ENCODE measurements at regions not wholly inside any gene's neighbourhood (a gene's known extent, or its start where the extent isn't known, plus 50 kb on each side); places are given as distances from the start of the nearest gene placed in this dataset.

DNA sequence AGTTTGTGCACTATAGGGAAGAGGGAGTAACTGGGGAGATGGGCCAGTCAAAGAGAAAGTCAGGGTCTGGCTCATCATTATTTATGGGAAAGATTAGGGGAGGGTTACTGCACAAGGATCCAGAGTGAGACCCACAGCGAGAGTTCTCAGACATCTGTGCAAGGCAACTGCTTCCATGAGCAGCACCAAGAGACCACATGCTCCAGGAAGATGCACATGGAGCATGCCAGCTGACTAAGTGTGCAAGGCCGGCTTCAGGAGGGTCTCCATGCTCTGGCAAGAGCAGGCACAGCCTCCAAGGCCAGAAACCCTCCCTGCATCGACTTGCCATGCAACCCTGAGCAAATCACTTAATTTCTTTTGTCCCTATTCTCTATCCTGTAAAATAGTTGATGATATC is 616.9 kb downstream of the CSNK1G3 start:
- TF ChIP-seq, protein P1, sequence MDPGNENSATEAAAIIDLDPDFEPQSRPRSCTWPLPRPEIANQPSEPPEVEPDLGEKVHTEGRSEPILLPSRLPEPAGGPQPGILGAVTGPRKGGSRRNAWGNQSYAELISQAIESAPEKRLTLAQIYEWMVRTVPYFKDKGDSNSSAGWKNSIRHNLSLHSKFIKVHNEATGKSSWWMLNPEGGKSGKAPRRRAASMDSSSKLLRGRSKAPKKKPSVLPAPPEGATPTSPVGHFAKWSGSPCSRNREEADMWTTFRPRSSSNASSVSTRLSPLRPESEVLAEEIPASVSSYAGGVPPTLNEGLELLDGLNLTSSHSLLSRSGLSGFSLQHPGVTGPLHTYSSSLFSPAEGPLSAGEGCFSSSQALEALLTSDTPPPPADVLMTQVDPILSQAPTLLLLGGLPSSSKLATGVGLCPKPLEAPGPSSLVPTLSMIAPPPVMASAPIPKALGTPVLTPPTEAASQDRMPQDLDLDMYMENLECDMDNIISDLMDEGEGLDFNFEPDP (CRISPR knock-in tag; conservative IDR thresholded peaks at IDR 0.05): no peak
- TF ChIP-seq HCFC1 (IDR thresholded peaks at IDR 0.05; ENCODE audit: low read depth, low read length) (no peak), ZXDC (CRISPR knock-in tag; IDR thresholded peaks at IDR 0.05) (no peak), HOXA7 (CRISPR knock-in tag; IDR thresholded peaks at IDR 0.05) (no peak)
- TF ChIP-seq, protein P2, sequence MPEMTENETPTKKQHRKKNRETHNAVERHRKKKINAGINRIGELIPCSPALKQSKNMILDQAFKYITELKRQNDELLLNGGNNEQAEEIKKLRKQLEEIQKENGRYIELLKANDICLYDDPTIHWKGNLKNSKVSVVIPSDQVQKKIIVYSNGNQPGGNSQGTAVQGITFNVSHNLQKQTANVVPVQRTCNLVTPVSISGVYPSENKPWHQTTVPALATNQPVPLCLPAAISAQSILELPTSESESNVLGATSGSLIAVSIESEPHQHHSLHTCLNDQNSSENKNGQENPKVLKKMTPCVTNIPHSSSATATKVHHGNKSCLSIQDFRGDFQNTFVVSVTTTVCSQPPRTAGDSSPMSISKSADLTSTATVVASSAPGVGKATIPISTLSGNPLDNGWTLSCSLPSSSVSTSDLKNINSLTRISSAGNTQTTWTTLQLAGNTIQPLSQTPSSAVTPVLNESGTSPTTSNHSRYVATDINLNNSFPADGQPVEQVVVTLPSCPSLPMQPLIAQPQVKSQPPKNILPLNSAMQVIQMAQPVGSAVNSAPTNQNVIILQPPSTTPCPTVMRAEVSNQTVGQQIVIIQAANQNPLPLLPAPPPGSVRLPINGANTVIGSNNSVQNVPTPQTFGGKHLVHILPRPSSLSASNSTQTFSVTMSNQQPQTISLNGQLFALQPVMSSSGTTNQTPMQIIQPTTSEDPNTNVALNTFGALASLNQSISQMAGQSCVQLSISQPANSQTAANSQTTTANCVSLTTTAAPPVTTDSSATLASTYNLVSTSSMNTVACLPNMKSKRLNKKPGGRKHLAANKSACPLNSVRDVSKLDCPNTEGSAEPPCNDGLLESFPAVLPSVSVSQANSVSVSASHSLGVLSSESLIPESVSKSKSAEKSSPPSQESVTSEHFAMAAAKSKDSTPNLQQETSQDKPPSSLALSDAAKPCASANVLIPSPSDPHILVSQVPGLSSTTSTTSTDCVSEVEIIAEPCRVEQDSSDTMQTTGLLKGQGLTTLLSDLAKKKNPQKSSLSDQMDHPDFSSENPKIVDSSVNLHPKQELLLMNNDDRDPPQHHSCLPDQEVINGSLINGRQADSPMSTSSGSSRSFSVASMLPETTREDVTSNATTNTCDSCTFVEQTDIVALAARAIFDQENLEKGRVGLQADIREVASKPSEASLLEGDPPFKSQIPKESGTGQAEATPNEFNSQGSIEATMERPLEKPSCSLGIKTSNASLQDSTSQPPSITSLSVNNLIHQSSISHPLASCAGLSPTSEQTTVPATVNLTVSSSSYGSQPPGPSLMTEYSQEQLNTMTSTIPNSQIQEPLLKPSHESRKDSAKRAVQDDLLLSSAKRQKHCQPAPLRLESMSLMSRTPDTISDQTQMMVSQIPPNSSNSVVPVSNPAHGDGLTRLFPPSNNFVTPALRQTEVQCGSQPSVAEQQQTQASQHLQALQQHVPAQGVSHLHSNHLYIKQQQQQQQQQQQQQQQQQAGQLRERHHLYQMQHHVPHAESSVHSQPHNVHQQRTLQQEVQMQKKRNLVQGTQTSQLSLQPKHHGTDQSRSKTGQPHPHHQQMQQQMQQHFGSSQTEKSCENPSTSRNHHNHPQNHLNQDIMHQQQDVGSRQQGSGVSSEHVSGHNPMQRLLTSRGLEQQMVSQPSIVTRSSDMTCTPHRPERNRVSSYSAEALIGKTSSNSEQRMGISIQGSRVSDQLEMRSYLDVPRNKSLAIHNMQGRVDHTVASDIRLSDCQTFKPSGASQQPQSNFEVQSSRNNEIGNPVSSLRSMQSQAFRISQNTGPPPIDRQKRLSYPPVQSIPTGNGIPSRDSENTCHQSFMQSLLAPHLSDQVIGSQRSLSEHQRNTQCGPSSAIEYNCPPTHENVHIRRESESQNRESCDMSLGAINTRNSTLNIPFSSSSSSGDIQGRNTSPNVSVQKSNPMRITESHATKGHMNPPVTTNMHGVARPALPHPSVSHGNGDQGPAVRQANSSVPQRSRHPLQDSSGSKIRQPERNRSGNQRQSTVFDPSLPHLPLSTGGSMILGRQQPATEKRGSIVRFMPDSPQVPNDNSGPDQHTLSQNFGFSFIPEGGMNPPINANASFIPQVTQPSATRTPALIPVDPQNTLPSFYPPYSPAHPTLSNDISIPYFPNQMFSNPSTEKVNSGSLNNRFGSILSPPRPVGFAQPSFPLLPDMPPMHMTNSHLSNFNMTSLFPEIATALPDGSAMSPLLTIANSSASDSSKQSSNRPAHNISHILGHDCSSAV (CRISPR knock-in tag; IDR thresholded peaks at IDR 0.05; ENCODE audit: borderline replicate concordance): no peak
- TF ChIP-seq, protein P3, sequence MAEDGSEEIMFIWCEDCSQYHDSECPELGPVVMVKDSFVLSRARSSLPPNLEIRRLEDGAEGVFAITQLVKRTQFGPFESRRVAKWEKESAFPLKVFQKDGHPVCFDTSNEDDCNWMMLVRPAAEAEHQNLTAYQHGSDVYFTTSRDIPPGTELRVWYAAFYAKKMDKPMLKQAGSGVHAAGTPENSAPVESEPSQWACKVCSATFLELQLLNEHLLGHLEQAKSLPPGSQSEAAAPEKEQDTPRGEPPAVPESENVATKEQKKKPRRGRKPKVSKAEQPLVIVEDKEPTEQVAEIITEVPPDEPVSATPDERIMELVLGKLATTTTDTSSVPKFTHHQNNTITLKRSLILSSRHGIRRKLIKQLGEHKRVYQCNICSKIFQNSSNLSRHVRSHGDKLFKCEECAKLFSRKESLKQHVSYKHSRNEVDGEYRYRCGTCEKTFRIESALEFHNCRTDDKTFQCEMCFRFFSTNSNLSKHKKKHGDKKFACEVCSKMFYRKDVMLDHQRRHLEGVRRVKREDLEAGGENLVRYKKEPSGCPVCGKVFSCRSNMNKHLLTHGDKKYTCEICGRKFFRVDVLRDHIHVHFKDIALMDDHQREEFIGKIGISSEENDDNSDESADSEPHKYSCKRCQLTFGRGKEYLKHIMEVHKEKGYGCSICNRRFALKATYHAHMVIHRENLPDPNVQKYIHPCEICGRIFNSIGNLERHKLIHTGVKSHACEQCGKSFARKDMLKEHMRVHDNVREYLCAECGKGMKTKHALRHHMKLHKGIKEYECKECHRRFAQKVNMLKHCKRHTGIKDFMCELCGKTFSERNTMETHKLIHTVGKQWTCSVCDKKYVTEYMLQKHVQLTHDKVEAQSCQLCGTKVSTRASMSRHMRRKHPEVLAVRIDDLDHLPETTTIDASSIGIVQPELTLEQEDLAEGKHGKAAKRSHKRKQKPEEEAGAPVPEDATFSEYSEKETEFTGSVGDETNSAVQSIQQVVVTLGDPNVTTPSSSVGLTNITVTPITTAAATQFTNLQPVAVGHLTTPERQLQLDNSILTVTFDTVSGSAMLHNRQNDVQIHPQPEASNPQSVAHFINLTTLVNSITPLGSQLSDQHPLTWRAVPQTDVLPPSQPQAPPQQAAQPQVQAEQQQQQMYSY (CRISPR knock-in tag; IDR thresholded peaks at IDR 0.05): no peak
